NCI-H446 (cell line): ENCODE measurements at regions not wholly inside any gene's neighbourhood (a gene's known extent, or its start where the extent isn't known, plus 50 kb on each side); places are given as distances from the start of the nearest gene placed in this dataset.
"Not testable (repeated sequence)": the region's sequence is repeated elsewhere in the genome, so short reads cannot be mapped to it uniquely, and the experiment has no call there.

Experiments
- DNase-seq, 2 experiments: peaks; one replicate each; lab custom pipeline; 2025; lab: John Stamatoyannopoulos, UW

GRCh38 chr6:6482256-6482655, 106.3 kb upstream of the LY86 start:
- DNase-seq, result no peak

GRCh38 chr6:6483168-6483567, 105.4 kb upstream of the LY86 start:
- DNase-seq, result no peak

GRCh38 chr6:6483733-6484132, 104.8 kb upstream of the LY86 start:
- no peak for DNase-seq

- no peak for DNase-seq
These were observed 103.8 kb upstream of the LY86 start for GRCh38 chr6:6484681-6485080.

GRCh38 chr6:6486595-6486994, 101.9 kb upstream of the LY86 start:
- DNase-seq, result no peak

- no peak for DNase-seq
These were observed 96.8 kb upstream of the LY86 start for GRCh38 chr6:6491761-6492160.

GRCh38 chr6:6492675-6493074, 95.8 kb upstream of the LY86 start:
- DNase-seq, result no peak

GRCh38 chr6:6494139-6494538, 94.4 kb upstream of the LY86 start:
- DNase-seq, result not testable (repeated sequence)

- DNase-seq, result peak in 1 of 2 experiments; percentile 44
These were observed 93.8 kb upstream of the LY86 start for GRCh38 chr6:6494677-6495076.

- DNase-seq, result no peak
These were observed 92.7 kb upstream of the LY86 start for GRCh38 chr6:6495851-6496250.

GRCh38 chr6:6497541-6497940, 91.0 kb upstream of the LY86 start:
- no peak for DNase-seq

GRCh38 chr6:6497976-6498375, 90.5 kb upstream of the LY86 start:
- DNase-seq, result no peak

- DNase-seq, result no peak
These were observed 85.3 kb upstream of the LY86 start for GRCh38 chr6:6503191-6503590.

- DNase-seq, result no peak
These were observed 83.4 kb upstream of the LY86 start for GRCh38 chr6:6505111-6505510.

- no peak for DNase-seq
These were observed 79.9 kb upstream of the LY86 start for GRCh38 chr6:6508643-6509042.

- no peak for DNase-seq
These were observed 79.2 kb upstream of the LY86 start for GRCh38 chr6:6509284-6509683.

- no peak for DNase-seq
These were observed 75.8 kb upstream of the LY86 start for GRCh38 chr6:6512711-6513110.

- DNase-seq, result no peak
These were observed 72.6 kb upstream of the LY86 start for GRCh38 chr6:6515691-6516607.

GRCh38 chr6:6516666-6517458, 71.7 kb upstream of the LY86 start:
- no peak for DNase-seq

GRCh38 chr6:6518631-6519427, 69.7 kb upstream of the LY86 start:
- DNase-seq, result peak in 1 of 2 experiments; percentile 8

GRCh38 chr6:6521961-6522482, 66.5 kb upstream of the LY86 start:
- DNase-seq, result no peak

GRCh38 chr6:6522709-6523108, 65.8 kb upstream of the LY86 start:
- no peak for DNase-seq
